GM19452 (cell line): ENCODE measurements at regions not wholly inside any gene's neighbourhood (a gene's known extent, or its start where the extent isn't known, plus 50 kb on each side); places are given as distances from the start of the nearest gene placed in this dataset.

Source experiments
- ATAC-seq: cut with Tn5 transposase; IDR thresholded peaks from one replicate; pipeline ENCODE4 v1.9.1; 2021; ENCODE audit not compliant: unreplicated experiment

- ATAC-seq = no peak
These were observed 524.8 kb downstream of the TUSC7 start for GRCh38 chr3:117234331-117234730.

GRCh38 chr3:117235304-117235703 lies 525.7 kb downstream of the TUSC7 start:
- ATAC-seq = no peak

GRCh38 chr3:117238806-117239205 lies 529.2 kb downstream of the TUSC7 start:
- no peak for ATAC-seq

GRCh38 chr3:117243657-117244056 lies 534.1 kb downstream of the TUSC7 start:
- no peak for ATAC-seq

GRCh38 chr3:117246771-117247555 lies 537.4 kb downstream of the TUSC7 start:
- no peak for ATAC-seq

- ATAC-seq = no peak
These were observed 538.6 kb downstream of the TUSC7 start for GRCh38 chr3:117248153-117248552.

GRCh38 chr3:117252208-117252607 lies 542.6 kb downstream of the TUSC7 start:
- no peak for ATAC-seq

- ATAC-seq = no peak
These were observed 543.1 kb downstream of the TUSC7 start for GRCh38 chr3:117252651-117253050.

- ATAC-seq = no peak
These were observed 544.1 kb downstream of the TUSC7 start for GRCh38 chr3:117253636-117254035.

GRCh38 chr3:117254985-117255384 lies 545.4 kb downstream of the TUSC7 start:
- no peak for ATAC-seq

GRCh38 chr3:117255736-117256135 lies 546.2 kb downstream of the TUSC7 start:
- ATAC-seq = no peak

- no peak for ATAC-seq
These were observed 552.4 kb downstream of the TUSC7 start for GRCh38 chr3:117261983-117262421.

GRCh38 chr3:117263270-117263669 lies 553.7 kb downstream of the TUSC7 start:
- ATAC-seq = no peak

GRCh38 chr3:117263745-117264144 lies 554.2 kb downstream of the TUSC7 start:
- ATAC-seq = no peak

- no peak for ATAC-seq
These were observed 554.8 kb downstream of the TUSC7 start for GRCh38 chr3:117264204-117264994.

- ATAC-seq = no peak
These were observed 557.2 kb downstream of the TUSC7 start for GRCh38 chr3:117266806-117267205.

GRCh38 chr3:117268318-117268717 lies 558.7 kb downstream of the TUSC7 start:
- ATAC-seq = no peak

- no peak for ATAC-seq
These were observed 562.7 kb downstream of the TUSC7 start for GRCh38 chr3:117272274-117272673.

- no peak for ATAC-seq
These were observed 563.4 kb downstream of the TUSC7 start for GRCh38 chr3:117272876-117273523.

GRCh38 chr3:117277816-117278215 lies 568.2 kb downstream of the TUSC7 start:
- ATAC-seq = no peak

- peak; percentile 98 for ATAC-seq
These were observed 569.0 kb downstream of the TUSC7 start for GRCh38 chr3:117278424-117279190.
